HCT116 (cell line): ENCODE measurements at regions not wholly inside any gene's neighbourhood (a gene's known extent, or its start where the extent isn't known, plus 50 kb on each side); places are given as distances from the start of the nearest gene placed in this dataset.

Experiments used
- ATAC-seq: fragments of 200-7000 bp; cut with Tn5 transposase; 2 replicates; pipeline ENCODE4 v1.9.1; 2020; ENCODE audit warnings: mild to moderate bottlenecking, moderate library complexity
- BruUV-seq: library from RNA; stranded (reverse); fragments of 400-500 nt; replicated peaks from 2 replicates; lab custom pipeline; 2021; lab: Mats Ljungman, UMichigan
- CTCF ChIA-PET: fragments of 300-600 bp; sonication (Branson Sonifier 250); formaldehyde crosslinking; loops from one replicate; lab custom pipeline; 2021; ENCODE audit warnings: antibody characterized with exemption; lab: Charles Lee
- POLR2A ChIA-PET: fragments of 300-600, 350-600 bp; sonication (Branson Sonifier 250); formaldehyde crosslinking; loops from one replicate; lab custom pipeline; 2021; ENCODE audit warnings: antibody characterized with exemption; lab: Charles Lee
- RAD21 ChIA-PET, 2 experiments: fragments of 300-600 bp; sonication (Branson Sonifier 250); formaldehyde crosslinking; loops; one replicate each; lab custom pipeline; 2023; ENCODE audit warnings: low total read pairs in 2 of 2; ENCODE audit not compliant: uncharacterized antibody in 2 of 2, unreplicated experiment in 2 of 2, low non-redundant PET in 1 of 2; lab: Charles Lee
- DNase-seq: peaks from one replicate; pipeline ENCODE4 v3.0.0-alpha.2; 2010; ENCODE audit warnings: low read depth, low spot score
- H2AFZ ChIP-seq: fragments of 200-600 bp; shearing (Covaris generic), sonication (generic); 2 replicates; pipeline ENCODE4 v1.6.1; 2017; ENCODE audit warnings: low read depth, mixed run types, mixed read lengths, antibody characterized with exemption, low read length; ENCODE audit not compliant: poor library complexity, severe bottlenecking
- H3K27ac ChIP-seq: 2 replicates; pipeline ENCODE4 v1.5.1; 2012; ENCODE audit warnings: low read depth, low read length
- H3K27me3 ChIP-seq: fragments of 200-600 bp; sonication (generic); 2 replicates; pipeline ENCODE4 v1.6.1; 2016; ENCODE audit warnings: mixed run types, low read length, mixed read lengths; ENCODE audit not compliant: insufficient read depth
- H3K36me3 ChIP-seq, 2 experiments: fragments of 200-500 bp in 1 of 2; fragments of 200-600 bp in 1 of 2; sonication (Bioruptor generic) in 1 of 2; sonication (generic) in 1 of 2; 2 replicates each; pipeline versions ENCODE4 v1.5.1 to v1.6.1; 2014 to 2016; ENCODE audit warnings: low read length in 2 of 2, inconsistent platforms in 1 of 2, mixed read lengths in 1 of 2, mixed run types in 1 of 2; ENCODE audit not compliant: insufficient read depth in 2 of 2, control insufficient read depth in 1 of 2
- H3K4me1 ChIP-seq, 2 experiments: fragments of 200-600 bp in 1 of 2; sonication (generic) in 1 of 2; 2 replicates each; pipeline versions ENCODE4 v1.5.1 to v1.6.1; 2012 to 2017; ENCODE audit warnings: low read length in 2 of 2, inconsistent platforms in 1 of 2, mild to moderate bottlenecking in 1 of 2, mixed read lengths in 1 of 2, mixed run types in 1 of 2, moderate library complexity in 1 of 2; ENCODE audit not compliant: insufficient read depth in 2 of 2, control insufficient read depth in 1 of 2
- H3K4me2 ChIP-seq: fragments of 200-600 bp; sonication (generic); 2 replicates; pipeline ENCODE4 v1.6.1; 2017; ENCODE audit warnings: mixed run types, low read length, mixed read lengths
- H3K4me3 ChIP-seq, 2 experiments: fragments of 200-600 bp in 1 of 2; sonication (generic) in 1 of 2; replicated peaks in 1 of 2; 2 replicates each; pipeline ENCODE4 v1.5.1; 2011 to 2016; ENCODE audit warnings: low read length in 2 of 2, control low read depth in 1 of 2, low read depth in 1 of 2, mild to moderate bottlenecking in 1 of 2, mixed read lengths in 1 of 2, mixed run types in 1 of 2
- H3K79me2 ChIP-seq: fragments of 200-600 bp; sonication (generic); 2 replicates; pipeline ENCODE4 v1.6.1; 2017; ENCODE audit warnings: mild to moderate bottlenecking, mixed run types, low read length, moderate library complexity, mixed read lengths; ENCODE audit not compliant: insufficient read depth
- H3K9ac ChIP-seq: fragments of 200-600 bp; sonication (generic); 2 replicates; pipeline ENCODE4 v1.6.1; 2016; ENCODE audit warnings: low read length, mixed read lengths
- H3K9me2 ChIP-seq: fragments of 200-600 bp; sonication (generic), shearing (Covaris generic); 2 replicates; pipeline ENCODE4 v1.6.1; 2017; ENCODE audit warnings: mixed run types, mild to moderate bottlenecking, moderate library complexity; ENCODE audit not compliant: insufficient read depth
- H3K9me3 ChIP-seq, 2 experiments: fragments of 200-500 bp in 1 of 2; fragments of 200-600 bp in 1 of 2; sonication (Bioruptor generic) in 1 of 2; sonication (generic) in 1 of 2; 2 replicates each; pipeline ENCODE4 v1.6.1; 2014 to 2017; ENCODE audit warnings: low read length in 2 of 2, mixed read lengths in 2 of 2, inconsistent platforms in 1 of 2, low read depth in 1 of 2, mild to moderate bottlenecking in 1 of 2, mixed run types in 1 of 2, moderate library complexity in 1 of 2; ENCODE audit not compliant: control insufficient read depth in 1 of 2, insufficient read depth in 1 of 2
- H4K20me1 ChIP-seq: fragments of 200-600 bp; sonication (generic), shearing (Covaris generic); 2 replicates; pipeline ENCODE4 v1.6.1; 2017; ENCODE audit warnings: mixed run types, mild to moderate bottlenecking, moderate library complexity; ENCODE audit not compliant: insufficient read depth
- ATF3 ChIP-seq: IDR thresholded peaks from 2 replicates; pipeline ENCODE4 v1.6.1; 2012
- CTCF ChIP-seq, 3 experiments: fragments of 200-600 bp in 1 of 3; sonication (generic) in 1 of 3; IDR thresholded peaks in 2 of 3; conservative IDR thresholded peaks in 1 of 3; 2 replicates each; pipeline ENCODE4 v1.5.1; 2012 to 2017; ENCODE audit warnings: low read depth in 2 of 3, low read length in 2 of 3, antibody characterized with exemption in 1 of 3, borderline replicate concordance in 1 of 3, control low read depth in 1 of 3, mild to moderate bottlenecking in 1 of 3, mixed read lengths in 1 of 3, mixed run types in 1 of 3, moderate library complexity in 1 of 3; ENCODE audit not compliant: insufficient read depth in 1 of 3
- FOSL1 ChIP-seq: IDR thresholded peaks from 2 replicates; pipeline ENCODE4 v1.6.1; 2012; ENCODE audit warnings: low read depth
- RAD21 ChIP-seq: IDR thresholded peaks from 2 replicates; pipeline ENCODE4 v1.6.1; 2012; ENCODE audit warnings: low read depth, mild to moderate bottlenecking
- REST ChIP-seq: IDR thresholded peaks from 2 replicates; pipeline ENCODE4 v1.6.1; 2012; ENCODE audit warnings: low read depth
- YY1 ChIP-seq: IDR thresholded peaks from 2 replicates; pipeline ENCODE4 v1.6.1; 2011; ENCODE audit warnings: low read length, low read depth, moderate library complexity, mild to moderate bottlenecking; ENCODE audit not compliant: insufficient replicate concordance; ENCODE audit errors: extremely low read depth
- ZFX ChIP-seq: fragments of 450-650 bp; IDR thresholded peaks from 2 replicates; pipeline ENCODE4 v1.6.1; 2017
- ZNF274 ChIP-seq: fragments of 200-500 bp; sonication (Bioruptor generic); IDR thresholded peaks from 2 replicates; pipeline ENCODE4 v1.6.1; 2014; ENCODE audit warnings: mild to moderate bottlenecking, low read depth, low read length, inconsistent platforms
- intact Hi-C: fragments of 100-400 bp; cut with micrococcal nuclease; formaldehyde crosslinking; loops from 2 replicates; pipeline ENCODE4 v1.10.0; 2022

GRCh38 chr12:73798523-73798922 is 739.1 kb upstream of the ATXN7L3B start:
- Histone ChIP-seq H3K27me3 (no peaks in the 10 kb centered on the region), H3K9me3 (no peaks in the 10 kb centered on the region), H3K27ac (no peak overlapping the region), H3K36me3 (no peaks in the 10 kb centered on the region), H3K9ac (no peak overlapping the region), H3K4me2 (no peak overlapping the region), H3K79me2 (no peaks in the 10 kb centered on the region), H3K4me1 (no peaks in the 10 kb centered on the region), H2AFZ (no peak overlapping the region), H4K20me1 (no peaks in the 10 kb centered on the region), H3K9me2 (no peaks in the 10 kb centered on the region), H3K4me3 (no peak overlapping the region)
- no peak for TF ChIP-seq ZNF274
- TF ChIP-seq RAD21 = no peak
- no peak for TF ChIP-seq YY1
- no peak for TF ChIP-seq REST
- TF ChIP-seq ZFX = no peak
- no peak for TF ChIP-seq CTCF (IDR thresholded peaks at IDR 0.05 in 2 of 3, conservative IDR thresholded peaks at IDR 0.05 in 1 of 3; ENCODE audit: borderline replicate concordance in 1 of 3, insufficient read depth in 1 of 3, low read depth in 2 of 3, low read length in 2 of 3)
- TF ChIP-seq ATF3 = no peak
- no peak for TF ChIP-seq FOSL1
- no TSS peak for BruUV-seq
- ChIA-PET RAD21 (no interaction called here), POLR2A (no interaction called here), CTCF (no interaction called here)
- intact Hi-C loops = no loop called here
- ATAC-seq (no peak), DNase-seq (no peak)
